Gastrocnemius medialis (tissue), 4 donors: ENCODE measurements at regions not wholly inside any gene's neighbourhood (a gene's known extent, or its start where the extent isn't known, plus 50 kb on each side); places are given as distances from the start of the nearest gene placed in this dataset.

Experiments
- POLR2A ChIP-seq, 2 donors: fragments of 450-650 bp; IDR thresholded peaks; one replicate each; pipeline ENCODE4 v1.6.1; 2017; ENCODE audit warnings: antibody characterized with exemption in 2 of 2, mild to moderate bottlenecking in 2 of 2, moderate library complexity in 2 of 2
- TF ChIP-seq, protein P1 (sequence below), 5 experiments: fragments of 450-650 bp in 3 of 5; fragments of 200-600 bp in 2 of 5; sonication (generic) in 2 of 5; IDR thresholded peaks in 4 of 5; conservative IDR thresholded peaks in 1 of 5; 1 replicate in 4 of 5; 2 replicates in 1 of 5; pipeline ENCODE4 v1.5.1; 2016 to 2019; ENCODE audit warnings: antibody characterized with exemption in 5 of 5, mild to moderate bottlenecking in 3 of 5, moderate library complexity in 3 of 5

DNA sequence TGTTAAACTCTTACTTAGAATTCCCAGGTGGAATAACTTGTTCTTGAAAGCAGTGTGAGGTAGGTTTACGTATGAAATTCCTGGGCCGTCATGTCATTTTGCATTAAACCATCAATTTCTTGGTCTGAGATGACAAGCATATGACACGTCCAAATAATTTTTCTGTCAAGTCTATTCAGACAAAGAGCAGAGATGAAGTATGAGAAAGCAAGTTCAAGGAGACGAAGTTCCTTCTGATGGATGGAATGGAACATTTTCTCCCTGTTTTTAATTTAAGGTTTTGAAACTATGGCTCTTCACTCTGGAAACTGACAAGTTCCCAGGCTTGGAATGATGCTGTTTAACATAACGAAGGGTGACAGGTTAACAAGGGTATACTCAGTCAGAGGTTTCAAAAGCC is 252.8 kb upstream of the SFRP2 start:
- TF ChIP-seq, protein P1, sequence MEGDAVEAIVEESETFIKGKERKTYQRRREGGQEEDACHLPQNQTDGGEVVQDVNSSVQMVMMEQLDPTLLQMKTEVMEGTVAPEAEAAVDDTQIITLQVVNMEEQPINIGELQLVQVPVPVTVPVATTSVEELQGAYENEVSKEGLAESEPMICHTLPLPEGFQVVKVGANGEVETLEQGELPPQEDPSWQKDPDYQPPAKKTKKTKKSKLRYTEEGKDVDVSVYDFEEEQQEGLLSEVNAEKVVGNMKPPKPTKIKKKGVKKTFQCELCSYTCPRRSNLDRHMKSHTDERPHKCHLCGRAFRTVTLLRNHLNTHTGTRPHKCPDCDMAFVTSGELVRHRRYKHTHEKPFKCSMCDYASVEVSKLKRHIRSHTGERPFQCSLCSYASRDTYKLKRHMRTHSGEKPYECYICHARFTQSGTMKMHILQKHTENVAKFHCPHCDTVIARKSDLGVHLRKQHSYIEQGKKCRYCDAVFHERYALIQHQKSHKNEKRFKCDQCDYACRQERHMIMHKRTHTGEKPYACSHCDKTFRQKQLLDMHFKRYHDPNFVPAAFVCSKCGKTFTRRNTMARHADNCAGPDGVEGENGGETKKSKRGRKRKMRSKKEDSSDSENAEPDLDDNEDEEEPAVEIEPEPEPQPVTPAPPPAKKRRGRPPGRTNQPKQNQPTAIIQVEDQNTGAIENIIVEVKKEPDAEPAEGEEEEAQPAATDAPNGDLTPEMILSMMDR (IDR thresholded peaks at IDR 0.05 in 4 of 5, conservative IDR thresholded peaks at IDR 0.05 in 1 of 5), result no peak
- no peak for TF ChIP-seq POLR2A (IDR thresholded peaks at IDR 0.05)
